ENCODE measurements at regions not wholly inside any gene's neighbourhood (a gene's known extent, or its start where the extent isn't known, plus 50 kb on each side); places are given as distances from the start of the nearest gene placed in this dataset.
"Not testable (repeated sequence)": the region's sequence is repeated elsewhere in the genome, so short reads cannot be mapped to it uniquely, and the experiment has no call there.

GRCh38 chr5:105213078-105213477, 1650.5 kb upstream of the NUDT12 start:
- no peak for DNase-seq (ENCODE audit: low read depth)

DNA sequence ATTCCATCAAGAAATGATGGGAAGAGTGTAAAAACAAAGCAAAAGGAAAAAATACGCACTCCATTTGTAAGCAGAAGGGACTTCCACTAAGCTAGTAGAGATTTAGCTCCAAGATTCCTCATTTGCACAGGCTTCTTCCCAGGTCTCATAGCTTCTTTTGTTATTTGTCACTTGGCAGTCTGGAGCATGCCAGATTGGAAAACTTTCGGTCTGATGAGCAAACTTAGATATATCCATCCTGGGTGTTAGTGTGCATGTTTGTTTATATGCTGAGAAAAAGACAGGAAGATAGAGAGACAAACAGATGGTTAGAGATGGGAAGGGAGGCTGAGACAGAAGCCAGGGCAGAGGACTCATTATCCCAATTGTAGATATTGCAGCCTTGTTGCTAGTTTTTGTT, 1644.5 kb upstream of the NUDT12 start:
- no peak for DNase-seq (ENCODE audit: low read depth)

DNA sequence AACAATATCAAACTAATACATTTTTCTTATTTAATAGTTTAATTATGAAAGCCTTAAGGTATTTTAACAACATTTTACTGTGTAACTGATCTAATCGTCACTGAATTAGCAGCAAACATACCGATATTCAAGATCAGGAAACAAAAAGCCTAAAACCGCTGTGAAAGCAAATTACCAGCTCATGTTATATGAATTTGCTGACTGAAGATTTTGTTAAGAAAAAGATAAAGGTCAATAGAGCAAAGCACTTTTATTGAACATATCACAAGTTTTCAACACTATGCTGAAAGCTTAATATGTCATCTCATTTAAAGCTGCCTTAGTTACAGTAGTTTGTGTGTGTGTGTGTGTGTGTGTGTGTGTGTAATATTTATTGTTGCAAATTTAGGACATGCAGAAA, 1634.9 kb upstream of the NUDT12 start:
- no peak for DNase-seq (ENCODE audit: low read depth)

GRCh38 chr5:105195765-105196164, 1633.2 kb upstream of the NUDT12 start:
- no peak for DNase-seq (ENCODE audit: low read depth)

DNA sequence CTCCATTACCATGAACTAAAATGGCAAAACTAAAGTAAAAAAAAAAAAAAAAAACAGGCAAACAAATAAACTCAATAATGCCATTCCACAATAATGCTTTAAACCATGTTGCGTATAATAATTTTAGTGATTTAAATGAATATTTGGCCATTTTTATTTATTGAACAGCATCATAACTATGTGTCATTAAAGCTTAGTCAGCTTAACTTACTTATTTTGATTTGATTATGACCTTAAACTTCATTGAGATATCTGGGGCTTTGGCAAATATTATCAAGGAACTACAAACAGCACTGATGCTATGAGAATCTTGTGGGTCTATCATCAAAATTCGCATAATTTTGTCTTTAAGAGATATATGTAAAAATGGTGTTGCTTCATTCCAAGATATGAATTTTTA, 1610.3 kb upstream of the NUDT12 start:
- no peak for DNase-seq (ENCODE audit: low read depth)

DNA sequence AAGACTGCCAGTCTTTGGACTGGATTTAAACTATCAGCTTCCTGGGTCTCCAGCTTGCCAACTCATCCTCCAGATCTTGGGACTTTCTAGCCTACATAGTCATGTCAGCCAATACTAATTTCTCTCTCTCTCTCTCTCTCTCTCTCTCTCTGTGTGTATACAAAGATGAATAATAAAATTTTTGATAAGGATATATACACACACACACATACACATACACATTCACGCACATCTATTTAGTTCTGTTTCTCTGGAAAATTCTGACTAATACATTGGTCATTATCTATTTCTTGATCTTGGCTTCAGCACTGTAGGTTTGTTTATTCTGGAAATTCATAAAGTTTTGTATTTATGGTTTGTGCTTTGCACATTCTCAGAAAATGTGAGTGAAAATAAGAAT, 1606.2 kb upstream of the NUDT12 start:
- DNase-seq (ENCODE audit: low read depth) = no peak

DNA sequence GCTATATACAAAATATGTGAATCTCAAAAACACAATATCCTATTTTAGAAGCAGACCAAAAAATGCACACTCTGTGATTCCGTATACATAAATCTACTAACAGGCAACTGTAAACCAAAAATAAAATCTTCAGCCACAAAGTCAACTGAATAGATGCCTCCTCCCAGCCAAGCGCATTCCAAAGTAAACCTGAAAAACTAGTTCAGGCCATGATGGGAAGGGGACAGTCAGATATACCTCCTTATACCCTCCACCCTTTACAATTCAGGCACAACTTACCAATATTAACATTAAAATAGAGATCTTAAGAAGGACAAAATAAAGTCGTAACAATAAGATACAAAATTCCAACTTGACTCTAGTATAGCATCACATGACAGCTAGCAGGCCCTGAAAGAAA, 1604.5 kb upstream of the NUDT12 start:
- no peak for DNase-seq (ENCODE audit: low read depth)

DNA sequence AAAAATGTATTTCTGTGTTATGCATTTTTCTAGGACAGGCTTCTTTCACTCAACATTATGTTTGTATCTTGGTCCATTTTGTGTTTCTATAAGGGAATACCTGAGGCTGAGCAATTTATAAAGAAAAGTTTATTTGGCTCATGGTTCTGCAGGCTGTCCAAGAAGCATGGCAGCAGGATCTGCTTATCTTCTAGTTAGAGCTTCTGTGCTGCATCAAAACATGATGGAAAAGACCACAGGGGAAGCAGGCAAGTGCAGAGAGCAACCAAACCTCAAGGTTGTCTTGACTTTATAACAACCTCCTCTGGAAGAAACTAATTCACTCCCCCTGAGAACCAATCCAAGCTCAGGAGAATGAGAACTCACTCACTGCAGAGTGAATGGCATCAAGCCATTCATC, 1601.0 kb upstream of the NUDT12 start:
- DNase-seq (ENCODE audit: low read depth) = no peak

DNA sequence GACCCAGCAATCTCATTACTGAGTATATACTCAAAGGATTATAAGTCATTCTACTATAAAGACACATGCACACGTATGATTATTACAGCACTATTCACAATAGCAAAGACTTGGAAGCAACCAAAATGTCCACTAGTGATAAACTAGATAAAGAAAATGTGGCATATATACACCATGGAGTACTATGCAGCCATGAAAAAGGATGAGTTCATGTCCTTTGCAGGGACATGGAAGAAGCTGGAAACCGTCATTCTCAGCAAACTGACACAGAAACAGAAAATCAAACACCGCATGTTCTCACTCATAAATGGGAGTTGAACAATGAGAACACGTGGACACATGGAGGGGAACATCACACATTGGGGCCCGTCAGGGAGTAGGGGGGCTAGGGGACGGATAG, 1600.0 kb upstream of the NUDT12 start:
- DNase-seq (ENCODE audit: low read depth) = not testable (repeated sequence)

DNA sequence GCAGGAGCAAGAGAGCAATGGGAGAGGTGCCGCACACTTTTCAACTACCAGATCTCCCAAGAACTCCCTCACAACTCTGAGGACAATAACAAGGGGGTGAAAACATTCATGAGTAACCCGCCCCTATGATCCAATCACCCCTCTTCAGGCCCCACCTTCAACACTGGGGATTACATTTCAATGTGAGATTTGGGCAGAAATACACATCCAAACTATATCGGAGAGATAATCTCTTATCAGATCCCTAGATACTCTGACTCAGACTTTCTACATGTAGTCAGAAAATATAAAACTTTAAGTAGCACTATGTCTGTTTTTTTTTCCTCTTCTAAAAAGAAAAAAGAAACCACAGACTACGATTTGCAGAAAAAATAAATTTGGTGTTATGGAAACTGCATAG, 1595.9 kb upstream of the NUDT12 start:
- DNase-seq (ENCODE audit: low read depth) = no peak

DNA sequence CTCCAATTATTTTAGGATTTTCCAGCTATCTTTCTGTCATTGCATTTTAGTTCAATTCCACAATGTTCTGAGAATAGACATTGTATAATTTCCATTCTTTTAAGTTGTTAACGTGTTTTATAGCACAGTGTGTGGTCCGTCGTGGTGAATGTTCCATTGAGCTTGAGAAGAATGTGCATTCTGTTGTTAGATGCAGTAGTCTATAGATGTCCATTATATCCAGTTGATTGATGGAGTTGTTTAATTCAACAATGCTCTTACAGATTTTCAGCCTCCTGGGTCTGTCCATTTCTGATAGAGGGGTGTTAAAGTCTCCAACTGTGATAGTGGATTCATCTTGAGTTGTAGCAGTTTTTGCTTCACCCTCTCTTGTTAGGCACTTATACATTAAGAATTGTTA, 1587.7 kb upstream of the NUDT12 start:
- no peak for DNase-seq (ENCODE audit: low read depth)

GRCh38 chr5:105146867-105147266, 1584.3 kb upstream of the NUDT12 start:
- no peak for DNase-seq (ENCODE audit: low read depth)

- DNase-seq (ENCODE audit: low read depth) = no peak
Observed at GRCh38 chr5:105145152-105145551, 1582.6 kb upstream of the NUDT12 start.

DNA sequence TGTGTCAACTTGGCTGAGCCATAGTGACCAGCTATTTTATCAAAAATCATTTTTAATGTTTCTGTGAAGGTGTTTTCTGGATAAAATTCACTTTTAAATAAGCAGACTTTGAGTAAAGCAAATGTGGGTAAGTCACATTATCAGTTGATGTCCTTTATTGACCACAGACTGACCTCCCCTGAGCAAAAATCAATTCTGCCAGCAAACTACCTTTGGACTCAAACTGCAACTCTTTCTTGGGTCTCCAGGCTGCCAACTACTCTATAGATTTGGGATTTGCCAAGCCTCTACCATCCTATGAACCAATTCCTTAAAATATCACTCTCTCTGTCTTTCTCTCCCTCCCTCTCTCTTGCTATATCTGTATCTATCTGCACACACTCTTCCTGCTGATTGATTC, 1571.7 kb upstream of the NUDT12 start:
- no peak for DNase-seq (ENCODE audit: low read depth)

GRCh38 chr5:105133087-105133486, 1570.5 kb upstream of the NUDT12 start:
- DNase-seq (ENCODE audit: low read depth) = no peak

- no peak for DNase-seq (ENCODE audit: low read depth)
Observed at GRCh38 chr5:105132581-105132980, 1570.0 kb upstream of the NUDT12 start.

- DNase-seq (ENCODE audit: low read depth) = no peak
Observed at GRCh38 chr5:105131045-105131444, 1568.5 kb upstream of the NUDT12 start.

- peak; percentile 16 for DNase-seq (ENCODE audit: low read depth)
Observed at GRCh38 chr5:105101577-105101976, 1539.0 kb upstream of the NUDT12 start.

DNA sequence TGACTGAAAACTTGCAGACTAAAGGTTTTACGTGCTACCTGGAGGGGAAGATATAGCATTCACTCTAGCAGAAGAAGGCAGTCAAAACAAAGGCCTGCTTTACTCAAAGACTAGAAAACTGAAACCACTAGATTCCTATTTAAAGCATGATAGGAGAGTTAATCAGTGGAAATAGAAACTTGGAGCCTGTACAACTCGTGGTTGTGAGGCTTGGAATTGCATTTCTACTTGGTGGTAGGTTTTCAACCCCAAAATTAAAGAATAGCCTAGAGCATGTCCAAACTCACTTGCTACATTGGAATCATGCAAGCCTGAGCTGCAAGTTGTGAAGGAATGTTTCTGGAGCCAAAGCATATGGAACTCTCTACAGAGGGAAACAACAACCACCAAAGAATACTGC, 1526.4 kb upstream of the NUDT12 start:
- DNase-seq (ENCODE audit: low read depth) = no peak

GRCh38 chr5:105088102-105088501, 1525.5 kb upstream of the NUDT12 start:
- DNase-seq (ENCODE audit: low read depth) = no peak

DNA sequence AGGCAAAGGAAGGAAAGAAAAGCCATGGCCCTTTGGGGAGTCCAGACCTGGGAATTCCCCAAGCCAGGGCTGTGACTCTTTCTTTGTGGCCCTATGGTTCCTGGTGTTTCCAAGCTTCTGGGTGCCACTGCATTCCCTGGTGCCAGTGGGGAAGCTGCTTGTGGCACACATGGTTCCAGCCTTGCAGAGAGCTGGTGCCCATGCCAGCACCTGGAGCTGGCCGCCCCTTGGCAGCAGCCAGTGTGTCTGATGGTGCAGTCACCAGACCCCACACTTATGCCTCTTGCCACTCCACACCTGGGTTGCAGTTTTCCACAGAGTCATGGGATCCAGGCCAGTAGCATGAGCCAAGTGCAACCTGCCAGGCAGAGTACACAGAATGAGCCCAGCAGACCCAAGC, 1495.3 kb upstream of the NUDT12 start:
- DNase-seq (ENCODE audit: low read depth) = no peak

GRCh38 chr5:105057001-105057436, 1494.4 kb upstream of the NUDT12 start:
- DNase-seq (ENCODE audit: low read depth) = no peak

DNA sequence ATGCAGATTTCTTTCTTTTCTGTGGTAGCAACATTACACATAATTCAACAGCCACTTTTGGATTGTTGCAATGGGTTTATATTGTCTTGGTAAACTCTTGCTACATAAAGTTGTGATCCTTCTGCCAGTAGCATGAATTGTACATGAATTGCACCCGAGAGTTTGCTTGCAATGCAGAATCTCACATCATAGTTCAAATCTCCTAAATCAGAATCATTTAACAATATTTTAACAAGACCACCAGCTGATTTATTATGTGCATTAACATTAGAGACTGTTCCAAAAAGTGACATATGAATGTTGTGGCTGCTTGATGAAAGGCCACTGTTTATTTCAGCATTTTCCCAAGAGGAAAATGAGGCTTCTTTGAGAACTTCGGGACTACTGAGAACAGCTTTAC, 1491.8 kb upstream of the NUDT12 start:
- no peak for DNase-seq (ENCODE audit: low read depth)

DNA sequence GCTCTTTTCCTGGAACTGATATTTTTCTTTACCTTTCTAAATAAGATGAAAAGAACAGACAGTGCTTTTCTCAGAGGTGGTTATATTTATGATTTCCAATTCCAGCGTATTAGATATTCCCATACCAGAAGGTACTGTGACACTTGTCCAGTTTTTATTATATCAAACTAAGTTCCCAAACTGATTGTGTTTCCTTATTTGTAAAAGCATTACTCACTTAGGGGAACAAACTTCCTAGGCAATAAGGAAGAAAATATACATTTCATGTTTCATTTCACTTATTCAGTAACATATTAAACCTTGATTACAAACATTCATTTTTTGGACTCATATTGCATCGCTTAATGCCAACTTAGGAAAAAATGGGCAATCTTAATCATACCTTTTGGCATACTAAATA, 1480.0 kb upstream of the NUDT12 start:
- DNase-seq (ENCODE audit: low read depth) = no peak

DNA sequence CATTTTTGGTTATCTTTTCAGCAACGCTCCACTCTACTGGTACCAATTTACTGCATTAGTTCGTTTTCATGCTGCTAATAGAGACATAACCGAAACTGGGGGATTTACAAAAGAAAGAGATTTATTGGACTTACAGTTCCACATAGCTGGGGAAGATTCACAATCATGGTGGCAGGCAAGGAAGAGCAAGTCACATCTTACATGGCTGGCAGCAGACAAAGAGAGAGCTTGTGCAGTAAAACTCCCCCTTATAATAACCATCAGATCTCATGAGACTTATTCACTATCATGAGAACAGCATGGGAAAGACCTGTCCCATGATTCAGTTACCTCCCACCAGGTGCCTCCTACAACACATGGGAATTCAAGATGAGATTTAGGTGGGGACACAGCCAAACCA, 1474.2 kb upstream of the NUDT12 start:
- not testable (repeated sequence) for DNase-seq (ENCODE audit: low read depth)
